ENCODE measurements at regions not wholly inside any gene's neighbourhood (a gene's known extent, or its start where the extent isn't known, plus 50 kb on each side); places are given as distances from the start of the nearest gene placed in this dataset.
"Not testable (repeated sequence)": the region's sequence is repeated elsewhere in the genome, so short reads cannot be mapped to it uniquely, and the experiment has no call there.

- FAIRE-seq (no peak), DNase-seq (ENCODE audit: low read depth, low spot score) (no peak)
- no TSS peak for BruUV-seq (replicated peaks)
- H3K27me3 ChIP-seq (ENCODE audit: control insufficient read depth in 2 of 2, insufficient read depth in 2 of 2, low read length in 2 of 2): no peaks in the 10 kb centered on the region
- H3K9me1 ChIP-seq (replicated peaks; ENCODE audit: control insufficient read depth, extremely low read depth, insufficient read depth, low read length): no peaks in the 10 kb centered on the region
- no peak for TF ChIP-seq POLR2AphosphoS5 (IDR thresholded peaks at IDR 0.05; ENCODE audit: insufficient read depth, low read depth, low read length)
- TF ChIP-seq FOS (IDR thresholded peaks at IDR 0.05; ENCODE audit: borderline replicate concordance, insufficient read depth, low read length): no peak
- TF ChIP-seq JUN (IDR thresholded peaks at IDR 0.05; ENCODE audit: borderline replicate concordance, insufficient read depth, insufficient read length, low read depth): no peak
- no peak for TF ChIP-seq GATA2 (IDR thresholded peaks at IDR 0.05; ENCODE audit: insufficient read depth, insufficient read length, low read depth, low read length)
- TF ChIP-seq MYC (IDR thresholded peaks at IDR 0.05; ENCODE audit: low read depth, low read length): no peak
- TF ChIP-seq, protein P1, sequence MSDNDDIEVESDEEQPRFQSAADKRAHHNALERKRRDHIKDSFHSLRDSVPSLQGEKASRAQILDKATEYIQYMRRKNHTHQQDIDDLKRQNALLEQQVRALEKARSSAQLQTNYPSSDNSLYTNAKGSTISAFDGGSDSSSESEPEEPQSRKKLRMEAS (IDR thresholded peaks at IDR 0.05; ENCODE audit: insufficient read depth, insufficient read length): no peak
- no peak for TF ChIP-seq POLR2A (IDR thresholded peaks at IDR 0.05; ENCODE audit: low read depth, low read length)
- TF ChIP-seq EZH2 (IDR thresholded peaks at IDR 0.05; ENCODE audit: borderline replicate concordance, low read depth, low read length, severe bottlenecking): no peak
- no peak for TF ChIP-seq CTCF (IDR thresholded peaks at IDR 0.05; ENCODE audit: extremely low read depth in 1 of 2, insufficient read depth in 1 of 2, low read depth in 1 of 2, low read length in 2 of 2)
- dilution Hi-C loops (cut with MboI; ENCODE audit: extremely low pct_ligation_motif_present, low sequenced_read_pairs) (no loop called here), intact Hi-C loops (cut with micrococcal nuclease) (no loop called here)
- no peak overlapping the region for H3K4me2 ChIP-seq (ENCODE audit: insufficient read depth, low read length)
- ChIA-PET CTCF (no interaction called here), POLR2A (no interaction called here)
- H3K9ac ChIP-seq (replicated peaks; ENCODE audit: extremely low read depth, insufficient read depth, low read length): no peak overlapping the region
- H3K79me2 ChIP-seq (ENCODE audit: control insufficient read depth, insufficient read depth, low read length): no peaks in the 10 kb centered on the region
- H4K20me1 ChIP-seq (replicated peaks; ENCODE audit: control insufficient read depth, extremely low read depth, insufficient read depth, low read length): no peaks in the 10 kb centered on the region
- no peaks in the 10 kb centered on the region for H3K36me3 ChIP-seq (ENCODE audit: control insufficient read depth in 2 of 2, extremely low read depth in 1 of 2, insufficient read depth in 2 of 2, low read length in 2 of 2)
- no peak overlapping the region for H3K4me3 ChIP-seq (replicated peaks in 1 of 3; ENCODE audit: insufficient read depth in 1 of 3, low read depth in 1 of 3, low read length in 3 of 3)
- H2AFZ ChIP-seq (ENCODE audit: low read depth, low read length): no peak overlapping the region
- H3K9me3 ChIP-seq (replicated peaks; ENCODE audit: control insufficient read depth, insufficient read depth, low read length): no peaks in the 10 kb centered on the region
- H3K27ac ChIP-seq (ENCODE audit: insufficient read depth, low read depth, low read length): no peak overlapping the region
- H3K4me1 ChIP-seq (ENCODE audit: control insufficient read depth, extremely low read depth, insufficient read depth, low read length): no peaks in the 10 kb centered on the region
These were observed 1414.6 kb downstream of the SLITRK1 start for GRCh38 chr13:82467626-82468025.

GRCh38 chr13:82459575-82459974, 1422.7 kb downstream of the SLITRK1 start:
- CTCF ChIA-PET; H3K4me1 ChIP-seq (ENCODE audit: control insufficient read depth, extremely low read depth, insufficient read depth, low read length): not testable (repeated sequence)

More at GRCh38 chr13:82459575-82459974, 1422.7 kb downstream of the SLITRK1 start:
- POLR2A ChIA-PET; H3K27me3 ChIP-seq (ENCODE audit: control insufficient read depth in 2 of 2, insufficient read depth in 2 of 2, low read length in 2 of 2); H3K4me3 ChIP-seq (replicated peaks in 1 of 3; ENCODE audit: insufficient read depth in 1 of 3, low read depth in 1 of 3, low read length in 3 of 3); DNase-seq (ENCODE audit: low read depth, low spot score); H3K9ac ChIP-seq (replicated peaks; ENCODE audit: extremely low read depth, insufficient read depth, low read length); H3K36me3 ChIP-seq (ENCODE audit: control insufficient read depth in 2 of 2, extremely low read depth in 1 of 2, insufficient read depth in 2 of 2, low read length in 2 of 2); H3K9me1 ChIP-seq (replicated peaks; ENCODE audit: control insufficient read depth, extremely low read depth, insufficient read depth, low read length); H3K9me3 ChIP-seq (replicated peaks; ENCODE audit: control insufficient read depth, insufficient read depth, low read length); BruUV-seq (replicated peaks); H3K27ac ChIP-seq (ENCODE audit: insufficient read depth, low read depth, low read length); H4K20me1 ChIP-seq (replicated peaks; ENCODE audit: control insufficient read depth, extremely low read depth, insufficient read depth, low read length); H3K4me2 ChIP-seq (ENCODE audit: insufficient read depth, low read length); FAIRE-seq; dilution Hi-C loops (cut with MboI; ENCODE audit: extremely low pct_ligation_motif_present, low sequenced_read_pairs); H3K79me2 ChIP-seq (ENCODE audit: control insufficient read depth, insufficient read depth, low read length); intact Hi-C loops (cut with micrococcal nuclease); H2AFZ ChIP-seq (ENCODE audit: low read depth, low read length): not testable (repeated sequence)

Data from endothelial cell of umbilical vein (primary cell).